C4-2B (cell line): ENCODE measurements at regions not wholly inside any gene's neighbourhood (a gene's known extent, or its start where the extent isn't known, plus 50 kb on each side); places are given as distances from the start of the nearest gene placed in this dataset.

ENCODE experiments used
- ZFX ChIP-seq: fragments of 450-650 bp; IDR thresholded peaks from 2 replicates; pipeline ENCODE4 v1.6.1; 2017
- TF ChIP-seq, protein P1 (sequence below): fragments of 450-650 bp; conservative IDR thresholded peaks from 2 replicates; pipeline ENCODE4 v1.5.1; 2017; ENCODE audit warnings: mild to moderate bottlenecking

DNA sequence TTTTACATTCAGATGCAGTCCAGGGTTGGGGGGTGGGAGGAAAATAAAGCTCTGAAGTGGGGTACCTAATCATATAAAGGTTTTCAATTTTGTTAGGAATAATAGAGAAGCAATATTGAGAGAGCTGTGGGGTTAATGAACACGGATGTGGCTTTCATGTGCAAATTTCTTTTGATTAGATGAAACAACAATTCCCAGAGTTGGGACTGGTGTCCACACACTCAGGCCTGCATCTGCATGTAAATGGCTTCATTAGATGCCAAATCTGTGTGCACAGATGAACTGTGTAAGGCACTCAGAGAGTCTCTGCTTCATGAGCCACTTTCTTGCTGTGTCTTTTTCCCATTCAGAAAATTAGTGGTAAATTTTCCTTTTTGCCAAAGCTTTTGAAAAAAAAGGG lies 377.1 kb upstream of the NOVA1 start:
- TF ChIP-seq, protein P1, sequence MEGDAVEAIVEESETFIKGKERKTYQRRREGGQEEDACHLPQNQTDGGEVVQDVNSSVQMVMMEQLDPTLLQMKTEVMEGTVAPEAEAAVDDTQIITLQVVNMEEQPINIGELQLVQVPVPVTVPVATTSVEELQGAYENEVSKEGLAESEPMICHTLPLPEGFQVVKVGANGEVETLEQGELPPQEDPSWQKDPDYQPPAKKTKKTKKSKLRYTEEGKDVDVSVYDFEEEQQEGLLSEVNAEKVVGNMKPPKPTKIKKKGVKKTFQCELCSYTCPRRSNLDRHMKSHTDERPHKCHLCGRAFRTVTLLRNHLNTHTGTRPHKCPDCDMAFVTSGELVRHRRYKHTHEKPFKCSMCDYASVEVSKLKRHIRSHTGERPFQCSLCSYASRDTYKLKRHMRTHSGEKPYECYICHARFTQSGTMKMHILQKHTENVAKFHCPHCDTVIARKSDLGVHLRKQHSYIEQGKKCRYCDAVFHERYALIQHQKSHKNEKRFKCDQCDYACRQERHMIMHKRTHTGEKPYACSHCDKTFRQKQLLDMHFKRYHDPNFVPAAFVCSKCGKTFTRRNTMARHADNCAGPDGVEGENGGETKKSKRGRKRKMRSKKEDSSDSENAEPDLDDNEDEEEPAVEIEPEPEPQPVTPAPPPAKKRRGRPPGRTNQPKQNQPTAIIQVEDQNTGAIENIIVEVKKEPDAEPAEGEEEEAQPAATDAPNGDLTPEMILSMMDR: no peak
- no peak for TF ChIP-seq ZFX
